WTC11 (cell line): ENCODE measurements at regions not wholly inside any gene's neighbourhood (a gene's known extent, or its start where the extent isn't known, plus 50 kb on each side); places are given as distances from the start of the nearest gene placed in this dataset.

Experiments
- ATAC-seq: fragments of 200-7000 bp; cut with Tn5 transposase; 2 replicates; pipeline ENCODE4 v1.10.0; 2021; ENCODE audit warnings: mild to moderate bottlenecking, moderate library complexity
- CTCF ChIA-PET: fragments of 300-600 bp; sonication (Branson Sonifier 250); formaldehyde crosslinking; loops from one replicate; lab custom pipeline; 2021; ENCODE audit warnings: antibody characterized with exemption; lab: Charles Lee
- POLR2A ChIA-PET: fragments of 350-600 bp; sonication (Branson Sonifier 250); formaldehyde crosslinking; loops from one replicate; lab custom pipeline; 2021; ENCODE audit warnings: antibody characterized with exemption; lab: Charles Lee
- DNase-seq: peaks from one replicate; pipeline ENCODE4 v3.0.0; 2021; ENCODE audit warnings: low spot score
- H3K27ac Mint-ChIP-seq: 2 replicates; pipeline ENCODE4 v1.8.0; 2021; ENCODE audit warnings: mixed read lengths
- H3K27me3 Mint-ChIP-seq: 2 replicates; pipeline ENCODE4 v1.8.0; 2021; ENCODE audit warnings: low read depth, mild to moderate bottlenecking, moderate library complexity, mixed read lengths
- H3K36me3 Mint-ChIP-seq: 2 replicates; pipeline ENCODE4 v1.8.0; 2021; ENCODE audit warnings: mixed read lengths
- H3K4me1 Mint-ChIP-seq: 2 replicates; pipeline ENCODE4 v1.8.0; 2022; ENCODE audit warnings: mixed read lengths
- H3K4me3 Mint-ChIP-seq: 2 replicates; pipeline ENCODE4 v1.8.0; 2021; ENCODE audit warnings: mild to moderate bottlenecking, moderate library complexity, mixed read lengths
- H3K9me3 Mint-ChIP-seq: 2 replicates; pipeline ENCODE4 v1.8.0; 2021; ENCODE audit warnings: mixed read lengths
- CREM ChIP-seq: sonication (generic); formaldehyde crosslinking; IDR thresholded peaks from 2 replicates; pipeline ENCODE4 v1.8.1; 2022; ENCODE audit warnings: mild to moderate bottlenecking, missing genetic modification reagents, moderate library complexity
- ESRRA ChIP-seq: sonication (generic); formaldehyde crosslinking; IDR thresholded peaks from 2 replicates; pipeline ENCODE4 v1.8.1; 2022; ENCODE audit warnings: mild to moderate bottlenecking, missing genetic modification reagents, borderline replicate concordance
- FOXJ3 ChIP-seq: sonication (generic); formaldehyde crosslinking; IDR thresholded peaks from 2 replicates; pipeline ENCODE4 v1.9.0; 2021; ENCODE audit warnings: missing genetic modification reagents, mild to moderate bottlenecking, borderline replicate concordance
- GABPB1 ChIP-seq: sonication (generic); formaldehyde crosslinking; IDR thresholded peaks from 2 replicates; pipeline ENCODE4 v1.8.1; 2023; ENCODE audit warnings: mild to moderate bottlenecking, missing genetic modification reagents
- JUN ChIP-seq: sonication (generic); formaldehyde crosslinking; IDR thresholded peaks from 2 replicates; pipeline ENCODE4 v1.8.0; 2023; ENCODE audit warnings: mild to moderate bottlenecking, missing genetic modification reagents
- NFATC4 ChIP-seq: fragments of 250-450 bp; sonication (Bioruptor Pico); IDR thresholded peaks from 2 replicates; pipeline ENCODE4 v1.9.0; 2021; ENCODE audit warnings: mild to moderate bottlenecking
- NR1H2 ChIP-seq: sonication (generic); formaldehyde crosslinking; IDR thresholded peaks from 2 replicates; pipeline ENCODE4 v1.9.0; 2021; ENCODE audit warnings: mild to moderate bottlenecking, moderate library complexity, missing genetic modification reagents
- NR2C2 ChIP-seq: sonication (generic); formaldehyde crosslinking; IDR thresholded peaks from 2 replicates; pipeline ENCODE4 v1.8.0; 2022; ENCODE audit warnings: mild to moderate bottlenecking, missing genetic modification reagents
- PRRX2 ChIP-seq: fragments of 250-450 bp; sonication (Bioruptor Pico); IDR thresholded peaks from 2 replicates; pipeline ENCODE4 v1.8.0; 2021; ENCODE audit warnings: mild to moderate bottlenecking
- RELA ChIP-seq: sonication (generic); formaldehyde crosslinking; IDR thresholded peaks from 2 replicates; pipeline ENCODE4 v1.8.1; 2022; ENCODE audit warnings: missing genetic modification reagents, mild to moderate bottlenecking, borderline replicate concordance
- SMAD3 ChIP-seq: sonication (generic); formaldehyde crosslinking; IDR thresholded peaks from 2 replicates; pipeline ENCODE4 v1.8.0; 2022; ENCODE audit warnings: missing genetic modification reagents, mild to moderate bottlenecking, borderline replicate concordance
- SP1 ChIP-seq: sonication (generic); formaldehyde crosslinking; conservative IDR thresholded peaks from 2 replicates; pipeline ENCODE4 v1.8.1; 2022; ENCODE audit warnings: missing genetic modification reagents
- TEAD1 ChIP-seq: sonication (generic); formaldehyde crosslinking; IDR thresholded peaks from 2 replicates; pipeline ENCODE4 v1.8.0; 2022; ENCODE audit warnings: mild to moderate bottlenecking, missing genetic modification reagents
- ZNF263 ChIP-seq: sonication (generic); formaldehyde crosslinking; IDR thresholded peaks from 2 replicates; pipeline ENCODE4 v1.8.1; 2022; ENCODE audit warnings: low read depth, mild to moderate bottlenecking, moderate library complexity, missing genetic modification reagents
- TF ChIP-seq, protein P1 (sequence below): sonication (generic); formaldehyde crosslinking; IDR thresholded peaks from 2 replicates; pipeline ENCODE4 v1.8.1; 2023; ENCODE audit warnings: mild to moderate bottlenecking, missing genetic modification reagents, moderate library complexity
- TF ChIP-seq, protein P2 (sequence below): sonication (generic); formaldehyde crosslinking; IDR thresholded peaks from 2 replicates; pipeline ENCODE4 v1.8.1; 2023; ENCODE audit warnings: mild to moderate bottlenecking, moderate library complexity, missing genetic modification reagents
- TF ChIP-seq, protein P3 (sequence below): sonication (generic); formaldehyde crosslinking; conservative IDR thresholded peaks from 2 replicates; pipeline ENCODE4 v1.8.1; 2022; ENCODE audit warnings: mild to moderate bottlenecking, missing genetic modification reagents
- TF ChIP-seq, protein P4 (sequence below): fragments of 250-450 bp; sonication (Bioruptor Pico); conservative IDR thresholded peaks from 2 replicates; pipeline ENCODE4 v1.9.0; 2021; ENCODE audit warnings: mild to moderate bottlenecking
- TF ChIP-seq, protein P5 (sequence below): sonication (generic); formaldehyde crosslinking; IDR thresholded peaks from 2 replicates; pipeline ENCODE4 v1.8.1; 2022; ENCODE audit warnings: mild to moderate bottlenecking, moderate library complexity, missing genetic modification reagents
- TF ChIP-seq, protein P6 (sequence below): sonication (generic); formaldehyde crosslinking; IDR thresholded peaks from 2 replicates; pipeline ENCODE4 v1.8.0; 2022; ENCODE audit warnings: mild to moderate bottlenecking, missing genetic modification reagents
- TF ChIP-seq, protein P7 (sequence below): sonication (generic); formaldehyde crosslinking; IDR thresholded peaks from 2 replicates; pipeline ENCODE4 v1.8.0; 2022; ENCODE audit warnings: mild to moderate bottlenecking, missing genetic modification reagents
- TF ChIP-seq, protein P8 (sequence below): fragments of 200-600 bp; IDR thresholded peaks from 2 replicates; pipeline ENCODE4 v1.8.0; 2022; ENCODE audit warnings: antibody characterized with exemption

DNA sequence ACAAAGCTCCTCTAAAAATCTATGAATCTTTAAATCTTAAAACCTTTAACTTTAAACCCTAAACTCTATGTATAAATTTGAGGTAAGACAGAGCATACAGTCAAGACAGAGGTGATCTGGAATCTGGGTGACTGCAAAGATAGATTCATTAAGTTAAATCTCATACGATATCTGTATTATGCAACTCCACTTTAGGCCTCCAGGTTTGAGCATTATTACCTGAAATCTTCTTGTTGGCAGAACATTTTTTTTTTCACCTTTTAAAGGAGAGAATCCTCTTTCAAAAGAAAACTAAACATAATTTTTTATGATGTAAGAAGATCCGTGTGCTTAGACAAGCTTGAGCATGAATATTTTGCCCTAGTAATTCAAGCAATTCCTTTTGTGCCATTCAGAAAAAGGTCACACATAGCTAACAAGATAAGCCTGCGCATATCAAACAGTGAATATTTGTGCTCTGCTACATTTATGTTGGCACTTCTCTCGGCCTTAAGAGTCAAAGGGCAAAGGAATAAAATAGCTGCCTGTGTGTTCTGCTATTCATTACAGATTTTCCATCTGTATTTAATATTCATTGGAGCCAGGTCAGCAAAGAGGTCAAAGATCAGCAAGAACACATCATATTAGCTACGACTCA is 163.3 kb downstream of the TMTC3 start:
- TF ChIP-seq JUN (CRISPR knock-in tag) (no peak), TEAD1 (CRISPR knock-in tag) (no peak), NFATC4 (CRISPR knock-in tag) (no peak), FOXJ3 (CRISPR knock-in tag) (no peak)
- TF ChIP-seq, protein P1, sequence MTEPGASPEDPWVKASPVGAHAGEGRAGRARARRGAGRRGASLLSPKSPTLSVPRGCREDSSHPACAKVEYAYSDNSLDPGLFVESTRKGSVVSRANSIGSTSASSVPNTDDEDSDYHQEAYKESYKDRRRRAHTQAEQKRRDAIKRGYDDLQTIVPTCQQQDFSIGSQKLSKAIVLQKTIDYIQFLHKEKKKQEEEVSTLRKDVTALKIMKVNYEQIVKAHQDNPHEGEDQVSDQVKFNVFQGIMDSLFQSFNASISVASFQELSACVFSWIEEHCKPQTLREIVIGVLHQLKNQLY, result no peak
- Mint-ChIP-seq H3K4me1 (no peaks in the 10 kb centered on the region), H3K36me3 (no peaks in the 10 kb centered on the region), H3K27me3 (no peaks in the 10 kb centered on the region), H3K4me3 (no peak overlapping the region), H3K27ac (no peak overlapping the region), H3K9me3 (no peaks in the 10 kb centered on the region)
- POLR2A ChIA-PET, result interaction anchor here (0.7 kb wide), 1 partner anchor 26 kb away, joined by 3 read pairs; no protein-coding TSS in a partner anchor
- CTCF ChIA-PET, result no interaction called here
- DNase-seq (no peak), ATAC-seq (no peak)

DNA sequence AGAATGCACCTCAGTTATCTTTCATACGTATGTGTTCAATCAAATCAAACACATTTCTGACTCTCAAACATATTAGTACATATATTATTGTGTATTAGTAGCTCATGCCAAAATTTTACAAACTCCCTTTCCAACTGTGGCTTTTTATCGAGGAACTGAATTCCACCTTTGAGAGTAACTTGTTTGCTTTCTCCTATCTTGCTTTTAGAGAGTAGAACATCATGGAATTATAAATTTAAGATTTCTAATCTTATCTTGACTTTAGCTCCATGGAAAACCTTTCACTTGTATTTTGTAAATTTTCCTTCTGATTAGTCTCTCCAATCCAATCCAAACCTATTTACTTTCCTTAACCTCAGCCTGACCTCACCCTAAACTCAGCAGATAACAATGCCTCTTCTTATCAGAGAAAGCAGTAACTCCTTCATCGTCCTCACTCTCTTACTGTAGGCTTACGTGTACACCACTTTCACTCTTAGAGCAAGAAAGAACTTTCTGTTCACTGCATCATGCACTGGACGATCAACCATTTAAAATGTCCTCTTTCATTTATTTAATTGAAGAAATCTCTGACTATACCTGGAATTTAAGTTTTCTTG is 164.5 kb downstream of the TMTC3 start:
- Mint-ChIP-seq H3K9me3 (no peaks in the 10 kb centered on the region), H3K36me3 (no peaks in the 10 kb centered on the region), H3K4me3 (no peak overlapping the region), H3K27me3 (no peaks in the 10 kb centered on the region), H3K4me1 (no peaks in the 10 kb centered on the region), H3K27ac (no peak overlapping the region)
- DNase-seq (no peak), ATAC-seq (no peak)
- TF ChIP-seq ZNF263 (CRISPR knock-in tag), result no peak
- TF ChIP-seq, protein P2, sequence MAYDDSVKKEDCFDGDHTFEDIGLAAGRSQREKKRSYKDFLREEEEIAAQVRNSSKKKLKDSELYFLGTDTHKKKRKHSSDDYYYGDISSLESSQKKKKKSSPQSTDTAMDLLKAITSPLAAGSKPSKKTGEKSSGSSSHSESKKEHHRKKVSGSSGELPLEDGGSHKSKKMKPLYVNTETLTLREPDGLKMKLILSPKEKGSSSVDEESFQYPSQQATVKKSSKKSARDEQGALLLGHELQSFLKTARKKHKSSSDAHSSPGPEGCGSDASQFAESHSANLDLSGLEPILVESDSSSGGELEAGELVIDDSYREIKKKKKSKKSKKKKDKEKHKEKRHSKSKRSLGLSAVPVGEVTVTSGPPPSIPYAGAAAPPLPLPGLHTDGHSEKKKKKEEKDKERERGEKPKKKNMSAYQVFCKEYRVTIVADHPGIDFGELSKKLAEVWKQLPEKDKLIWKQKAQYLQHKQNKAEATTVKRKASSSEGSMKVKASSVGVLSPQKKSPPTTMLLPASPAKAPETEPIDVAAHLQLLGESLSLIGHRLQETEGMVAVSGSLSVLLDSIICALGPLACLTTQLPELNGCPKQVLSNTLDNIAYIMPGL, result no peak
- no peak for TF ChIP-seq TEAD1 (CRISPR knock-in tag)
- no peak for TF ChIP-seq ESRRA (CRISPR knock-in tag)
- TF ChIP-seq SMAD3 (CRISPR knock-in tag), result no peak
- TF ChIP-seq, protein P3, sequence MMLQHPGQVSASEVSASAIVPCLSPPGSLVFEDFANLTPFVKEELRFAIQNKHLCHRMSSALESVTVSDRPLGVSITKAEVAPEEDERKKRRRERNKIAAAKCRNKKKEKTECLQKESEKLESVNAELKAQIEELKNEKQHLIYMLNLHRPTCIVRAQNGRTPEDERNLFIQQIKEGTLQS (CRISPR knock-in tag), result no peak
- TF ChIP-seq, protein P4, sequence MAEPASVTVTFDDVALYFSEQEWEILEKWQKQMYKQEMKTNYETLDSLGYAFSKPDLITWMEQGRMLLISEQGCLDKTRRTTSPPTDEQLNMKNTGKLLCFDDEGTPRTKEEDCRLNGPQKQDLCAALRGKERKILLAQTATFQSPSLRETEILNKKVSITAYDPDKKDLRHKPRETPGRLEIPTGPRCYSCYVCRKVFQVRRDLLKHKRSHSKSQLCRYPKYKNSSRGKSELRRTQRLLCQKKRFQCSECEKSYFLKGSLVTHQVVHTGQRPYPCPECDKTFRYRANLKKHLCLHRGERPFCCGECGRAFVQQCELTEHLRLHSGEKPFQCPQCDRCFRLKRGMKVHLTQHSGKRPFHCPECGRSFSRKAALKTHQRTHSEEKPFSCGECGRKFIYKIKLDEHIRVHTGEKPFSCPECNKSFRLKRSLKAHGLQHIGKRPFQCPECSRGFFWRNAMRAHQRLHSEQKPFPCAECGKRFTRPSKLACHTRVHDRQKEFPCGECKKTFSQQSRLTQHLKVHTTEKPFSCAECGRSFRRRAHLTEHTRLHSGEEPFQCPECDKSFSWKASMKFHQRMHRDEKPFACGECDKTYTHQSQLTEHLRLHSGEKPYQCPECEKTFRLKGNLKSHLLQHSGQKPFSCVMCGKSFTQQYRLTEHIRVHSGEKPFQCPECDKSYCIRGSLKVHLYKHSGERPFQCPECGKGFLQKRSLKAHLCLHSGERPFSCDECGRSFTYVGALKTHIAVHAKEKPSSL (CRISPR knock-in tag), result no peak
- ChIA-PET CTCF (no interaction called here), POLR2A (no interaction called here)

DNA sequence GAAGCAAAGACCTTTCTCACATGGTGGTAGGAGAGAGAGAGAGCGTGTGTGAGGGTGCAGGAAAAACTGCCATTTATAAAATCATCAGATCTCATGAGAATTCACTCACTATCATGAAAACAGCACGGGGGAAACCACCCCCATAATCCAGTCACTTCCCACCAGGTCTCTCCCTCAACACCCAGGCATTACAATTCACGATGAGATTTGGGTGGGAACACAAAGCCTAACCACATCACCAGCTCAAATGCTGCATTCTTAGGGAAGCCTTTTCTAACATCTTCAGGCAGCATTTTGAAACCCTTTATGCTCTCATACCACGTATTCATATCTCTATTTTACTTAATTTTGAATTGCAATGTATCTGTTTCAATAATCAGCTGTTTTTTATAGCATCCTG is 165.9 kb downstream of the TMTC3 start:
- no peaks in the 10 kb centered on the region for H3K4me1 Mint-ChIP-seq
- no peak overlapping the region for H3K27ac Mint-ChIP-seq
- no peaks in the 10 kb centered on the region for H3K9me3 Mint-ChIP-seq
- H3K36me3 Mint-ChIP-seq, result no peaks in the 10 kb centered on the region
- POLR2A ChIA-PET, result no interaction called here
- H3K27me3 Mint-ChIP-seq, result no peaks in the 10 kb centered on the region
- no peak overlapping the region for H3K4me3 Mint-ChIP-seq
- ATAC-seq, result no peak
- CTCF ChIA-PET, result no interaction called here
- DNase-seq, result no peak
- no peak for TF ChIP-seq GABPB1 (CRISPR knock-in tag)
- TF ChIP-seq, protein P5, sequence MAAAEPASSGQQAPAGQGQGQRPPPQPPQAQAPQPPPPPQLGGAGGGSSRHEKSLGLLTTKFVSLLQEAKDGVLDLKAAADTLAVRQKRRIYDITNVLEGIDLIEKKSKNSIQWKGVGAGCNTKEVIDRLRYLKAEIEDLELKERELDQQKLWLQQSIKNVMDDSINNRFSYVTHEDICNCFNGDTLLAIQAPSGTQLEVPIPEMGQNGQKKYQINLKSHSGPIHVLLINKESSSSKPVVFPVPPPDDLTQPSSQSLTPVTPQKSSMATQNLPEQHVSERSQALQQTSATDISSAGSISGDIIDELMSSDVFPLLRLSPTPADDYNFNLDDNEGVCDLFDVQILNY, result no peak
- no peak for TF ChIP-seq SP1 (CRISPR knock-in tag)
- no peak for TF ChIP-seq NR2C2 (CRISPR knock-in tag)
- no peak for TF ChIP-seq NR1H2 (CRISPR knock-in tag)
- TF ChIP-seq, protein P6, sequence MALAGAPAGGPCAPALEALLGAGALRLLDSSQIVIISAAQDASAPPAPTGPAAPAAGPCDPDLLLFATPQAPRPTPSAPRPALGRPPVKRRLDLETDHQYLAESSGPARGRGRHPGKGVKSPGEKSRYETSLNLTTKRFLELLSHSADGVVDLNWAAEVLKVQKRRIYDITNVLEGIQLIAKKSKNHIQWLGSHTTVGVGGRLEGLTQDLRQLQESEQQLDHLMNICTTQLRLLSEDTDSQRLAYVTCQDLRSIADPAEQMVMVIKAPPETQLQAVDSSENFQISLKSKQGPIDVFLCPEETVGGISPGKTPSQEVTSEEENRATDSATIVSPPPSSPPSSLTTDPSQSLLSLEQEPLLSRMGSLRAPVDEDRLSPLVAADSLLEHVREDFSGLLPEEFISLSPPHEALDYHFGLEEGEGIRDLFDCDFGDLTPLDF (CRISPR knock-in tag), result no peak
- TF ChIP-seq, protein P7, sequence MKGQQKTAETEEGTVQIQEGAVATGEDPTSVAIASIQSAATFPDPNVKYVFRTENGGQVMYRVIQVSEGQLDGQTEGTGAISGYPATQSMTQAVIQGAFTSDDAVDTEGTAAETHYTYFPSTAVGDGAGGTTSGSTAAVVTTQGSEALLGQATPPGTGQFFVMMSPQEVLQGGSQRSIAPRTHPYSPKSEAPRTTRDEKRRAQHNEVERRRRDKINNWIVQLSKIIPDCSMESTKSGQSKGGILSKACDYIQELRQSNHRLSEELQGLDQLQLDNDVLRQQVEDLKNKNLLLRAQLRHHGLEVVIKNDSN (CRISPR knock-in tag), result no peak
- no peak for TF ChIP-seq CREM (CRISPR knock-in tag)
- TF ChIP-seq PRRX2 (CRISPR knock-in tag), result no peak
- TF ChIP-seq RELA (CRISPR knock-in tag), result no peak
- TF ChIP-seq, protein P8, sequence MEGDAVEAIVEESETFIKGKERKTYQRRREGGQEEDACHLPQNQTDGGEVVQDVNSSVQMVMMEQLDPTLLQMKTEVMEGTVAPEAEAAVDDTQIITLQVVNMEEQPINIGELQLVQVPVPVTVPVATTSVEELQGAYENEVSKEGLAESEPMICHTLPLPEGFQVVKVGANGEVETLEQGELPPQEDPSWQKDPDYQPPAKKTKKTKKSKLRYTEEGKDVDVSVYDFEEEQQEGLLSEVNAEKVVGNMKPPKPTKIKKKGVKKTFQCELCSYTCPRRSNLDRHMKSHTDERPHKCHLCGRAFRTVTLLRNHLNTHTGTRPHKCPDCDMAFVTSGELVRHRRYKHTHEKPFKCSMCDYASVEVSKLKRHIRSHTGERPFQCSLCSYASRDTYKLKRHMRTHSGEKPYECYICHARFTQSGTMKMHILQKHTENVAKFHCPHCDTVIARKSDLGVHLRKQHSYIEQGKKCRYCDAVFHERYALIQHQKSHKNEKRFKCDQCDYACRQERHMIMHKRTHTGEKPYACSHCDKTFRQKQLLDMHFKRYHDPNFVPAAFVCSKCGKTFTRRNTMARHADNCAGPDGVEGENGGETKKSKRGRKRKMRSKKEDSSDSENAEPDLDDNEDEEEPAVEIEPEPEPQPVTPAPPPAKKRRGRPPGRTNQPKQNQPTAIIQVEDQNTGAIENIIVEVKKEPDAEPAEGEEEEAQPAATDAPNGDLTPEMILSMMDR, result no peak
